Psoas muscle (tissue), 7 donors: ENCODE measurements at regions not wholly inside any gene's neighbourhood (a gene's known extent, or its start where the extent isn't known, plus 50 kb on each side); places are given as distances from the start of the nearest gene placed in this dataset.

Source experiments
- ATAC-seq, 4 donors: fragments of 200-7000 bp; cut with Tn5 transposase; one replicate each; pipeline ENCODE4 v1.9.1; 2020; ENCODE audit warnings: moderate library complexity in 3 of 4, mild to moderate bottlenecking in 2 of 4
- DNase-seq, 2 donors: peaks; one replicate each; pipeline ENCODE4 v3.0.0-alpha.2; 2020
- H3K27ac ChIP-seq: fragments of 200-600 bp; one replicate; pipeline ENCODE4 v1.8.0; 2022
- H3K27me3 ChIP-seq, 3 donors: fragments of 200-600 bp in 1 of 3; one replicate each; pipeline versions ENCODE4 v1.6.1 to v1.8.0; 2013 to 2022; ENCODE audit warnings: low read length in 2 of 3, mild to moderate bottlenecking in 2 of 3, moderate library complexity in 1 of 3; ENCODE audit not compliant: insufficient read depth in 3 of 3
- H3K36me3 ChIP-seq, 2 donors: fragments of 200-600 bp in 1 of 2; one replicate each; pipeline versions ENCODE4 v1.6.1 to v1.8.0; 2013 to 2022; ENCODE audit warnings: low read depth in 1 of 2, mild to moderate bottlenecking in 1 of 2, moderate library complexity in 1 of 2; ENCODE audit not compliant: insufficient read depth in 1 of 2
- H3K4me1 ChIP-seq: fragments of 200-600 bp; one replicate; pipeline ENCODE4 v1.8.0; 2022
- H3K4me3 ChIP-seq: fragments of 200-600 bp; one replicate; pipeline ENCODE4 v1.8.0; 2022; ENCODE audit warnings: mild to moderate bottlenecking
- H3K9me3 ChIP-seq: fragments of 200-600 bp; one replicate; pipeline ENCODE4 v1.8.0; 2022
- CTCF ChIP-seq: fragments of 200-600 bp; IDR thresholded peaks from one replicate; pipeline ENCODE4 v1.8.0; 2022; ENCODE audit warnings: antibody characterized with exemption
- WGBS, 3 donors: extraction: QIAGEN DNeasy Blood & Tissue Kit; methylation state at CpG; one replicate each; pipeline versions ENCODE4 v1.1.6 to v1.1.7; 2013; 5-methylcytosine and 5-hydroxymethylcytosine counted together
- intact Hi-C, 2 donors: fragments of 100-400 bp; cut with DNase I; formaldehyde crosslinking; loops; one replicate each; pipeline versions ENCODE4 v1.11.0 to v1.14.2; 2022
- donor health status: healthy with polysubstance abuse.
- donor health status: DM: no; HTN: no; CAD: no; lungs with moderate emphysema.
- donor health status: Bipolar disorder and iron deficiency.
- donor health status: healthy.
- donor health status: DM: yes; HTN: yes; CAD: no.
- donor health status: DM: no; HTN: no; CAD: no.
- donor health status: DM: yes; HTN: yes; CAD: no.

GRCh38 chr13:22265563-22265962 is 594.7 kb downstream of the FGF9 start:
- no peaks in the 10 kb centered on the region for H3K27me3 ChIP-seq
- ATAC-seq (no peak), DNase-seq (no peak)
- TF ChIP-seq CTCF: no peak
- H3K4me1 ChIP-seq: no peaks in the 10 kb centered on the region
- H3K36me3 ChIP-seq: no peaks in the 10 kb centered on the region
- H3K4me3 ChIP-seq: no peak overlapping the region
- 50 to 74% (median 73%) methylated on average over 5 of the region's 5 CpGs for WGBS, 3 donors
- no peaks in the 10 kb centered on the region for H3K9me3 ChIP-seq
- intact Hi-C loops: no loop called here
- H3K27ac ChIP-seq: no peak overlapping the region

GRCh38 chr13:22270881-22271280 is 600.0 kb downstream of the FGF9 start:
- Histone ChIP-seq H3K27me3 (no peaks in the 10 kb centered on the region), H3K36me3 (no peaks in the 10 kb centered on the region), H3K4me1 (no peaks in the 10 kb centered on the region), H3K9me3 (no peaks in the 10 kb centered on the region), H3K4me3 (no peak overlapping the region), H3K27ac (no peak overlapping the region)
- WGBS, 3 donors: 50 to 53% (median 52%) methylated on average over 5 of the region's 5 CpGs
- TF ChIP-seq CTCF: no peak
- DNase-seq (no peak), ATAC-seq (no peak)
- intact Hi-C loops: no loop called here

- no peak for TF ChIP-seq CTCF
- no peak for ATAC-seq
- 87 to 91% (median 88%) methylated on average over 2 of the region's 2 CpGs for WGBS, 3 donors
- H3K36me3 ChIP-seq: no peaks in the 10 kb centered on the region
- no peak overlapping the region for H3K4me3 ChIP-seq
- H3K27me3 ChIP-seq: no peaks in the 10 kb centered on the region
- DNase-seq: no peak
- no peak overlapping the region for H3K27ac ChIP-seq
- intact Hi-C loops: no loop called here
- H3K9me3 ChIP-seq: no peaks in the 10 kb centered on the region
- no peaks in the 10 kb centered on the region for H3K4me1 ChIP-seq
Measured at GRCh38 chr13:22271903-22272302, 601.0 kb downstream of the FGF9 start.

- H3K9me3 ChIP-seq: no peaks in the 10 kb centered on the region
- no peaks in the 10 kb centered on the region for H3K36me3 ChIP-seq
- WGBS, 3 donors: 87 to 90% (median 88%) methylated on average over 3 of the region's 3 CpGs
- no peaks in the 10 kb centered on the region for H3K4me1 ChIP-seq
- H3K27ac ChIP-seq: no peak overlapping the region
- no peak for ATAC-seq
- no peak overlapping the region for H3K4me3 ChIP-seq
- DNase-seq: no peak
- intact Hi-C loops: loop anchor here (5.0 kb wide), 1 partner anchor 638 kb away; no protein-coding TSS in a partner anchor
- TF ChIP-seq CTCF: no peak
- H3K27me3 ChIP-seq: no peaks in the 10 kb centered on the region
Measured at GRCh38 chr13:22275393-22275792, 604.5 kb downstream of the FGF9 start.

- WGBS, 3 donors: 62 to 67% (median 66%) methylated on average over 5 of the region's 5 CpGs
- intact Hi-C loops: loop anchor here (5.0 kb wide), 1 partner anchor 639 kb away; no protein-coding TSS in a partner anchor
- Histone ChIP-seq H3K27me3 (no peaks in the 10 kb centered on the region), H3K9me3 (no peaks in the 10 kb centered on the region), H3K27ac (no peak overlapping the region), H3K4me3 (no peak overlapping the region), H3K4me1 (no peaks in the 10 kb centered on the region), H3K36me3 (no peaks in the 10 kb centered on the region)
- no peak for TF ChIP-seq CTCF
- DNase-seq (no peak), ATAC-seq (no peak)
Measured at GRCh38 chr13:22276616-22277015, 605.7 kb downstream of the FGF9 start.
